CD14-positive monocyte (primary cell): ENCODE measurements at regions not wholly inside any gene's neighbourhood (a gene's known extent, or its start where the extent isn't known, plus 50 kb on each side); places are given as distances from the start of the nearest gene placed in this dataset.

Source experiments
- DNase-seq, 3 donors: peaks; one replicate each; pipeline ENCODE4 v3.0.0-alpha.2; 2011 to 2022
- H2AFZ ChIP-seq: 2 replicates; pipeline ENCODE4 v1.6.0; 2012; ENCODE audit warnings: mild to moderate bottlenecking, low read depth, low read length, inconsistent platforms; ENCODE audit not compliant: insufficient read depth, poor library complexity, severe bottlenecking
- H3K27ac ChIP-seq, 2 donors: 1 replicate in 1 of 2; 2 replicates in 1 of 2; pipeline ENCODE4 v1.5.1; 2012 to 2013; ENCODE audit warnings: low read length in 2 of 2, control low read depth in 1 of 2, inconsistent platforms in 1 of 2, low read depth in 1 of 2, mild to moderate bottlenecking in 1 of 2
- H3K27me3 ChIP-seq, 2 donors: one replicate each; pipeline versions ENCODE4 v1.6.0 to v1.6.1; 2011 to 2013; ENCODE audit warnings: low read length in 2 of 2; ENCODE audit not compliant: control insufficient read depth in 2 of 2, insufficient read depth in 2 of 2
- H3K36me3 ChIP-seq, 2 donors: replicated peaks in 1 of 2; 1 replicate in 1 of 2; 2 replicates in 1 of 2; pipeline versions ENCODE4 v1.5.1 to v1.6.1; 2012 to 2013; ENCODE audit warnings: low read length in 2 of 2, control low read depth in 1 of 2, inconsistent platforms in 1 of 2, mild to moderate bottlenecking in 1 of 2; ENCODE audit not compliant: insufficient read depth in 2 of 2, control insufficient read depth in 1 of 2
- H3K4me1 ChIP-seq, 2 donors: 1 replicate in 1 of 2; 2 replicates in 1 of 2; pipeline versions ENCODE4 v1.5.1 to v1.6.1; 2012 to 2013; ENCODE audit warnings: low read length in 2 of 2, control low read depth in 1 of 2, inconsistent platforms in 1 of 2, mild to moderate bottlenecking in 1 of 2, moderate library complexity in 1 of 2; ENCODE audit not compliant: insufficient read depth in 2 of 2, control insufficient read depth in 1 of 2
- H3K4me2 ChIP-seq: replicated peaks from 2 replicates; pipeline ENCODE3; 2012; ENCODE audit warnings: low read length, moderate library complexity, mild to moderate bottlenecking; ENCODE audit not compliant: poor library complexity, severe bottlenecking; ENCODE audit errors: extremely low read depth
- H3K4me3 ChIP-seq, 3 experiments: fragments of 200-600 bp in 1 of 3; sonication (generic) in 1 of 3; replicated peaks in 1 of 3; 1 replicate in 2 of 3; 2 replicates in 1 of 3; pipeline ENCODE4 v1.5.1; 2011 to 2013; ENCODE audit warnings: low read length in 3 of 3, mild to moderate bottlenecking in 3 of 3, control low read depth in 2 of 3, low read depth in 2 of 3, inconsistent platforms in 1 of 3, moderate library complexity in 1 of 3
- H3K79me2 ChIP-seq: 2 replicates; pipeline ENCODE4 v1.6.0; 2012; ENCODE audit warnings: mild to moderate bottlenecking, control low read depth, inconsistent platforms, low read length, moderate library complexity; ENCODE audit not compliant: insufficient read depth
- H3K9ac ChIP-seq: 2 replicates; pipeline ENCODE4 v1.6.0; 2017; ENCODE audit warnings: low read length, mild to moderate bottlenecking; ENCODE audit not compliant: insufficient read depth, poor library complexity, severe bottlenecking
- H3K9me3 ChIP-seq, 2 donors: replicated peaks in 1 of 2; 1 replicate in 1 of 2; 2 replicates in 1 of 2; pipeline versions ENCODE4 v1.5.1 to v1.6.1; 2012 to 2013; ENCODE audit warnings: low read length in 2 of 2, control low read depth in 1 of 2; ENCODE audit not compliant: control insufficient read depth in 1 of 2, insufficient read depth in 1 of 2
- H4K20me1 ChIP-seq: 2 replicates; pipeline ENCODE4 v1.6.0; 2012; ENCODE audit warnings: mild to moderate bottlenecking, low read length, control low read depth, moderate library complexity; ENCODE audit not compliant: insufficient read depth
- H3K27ac Mint-ChIP-seq, 7 donors: one replicate each; pipeline ENCODE4 v1.8.0; 2020; ENCODE audit warnings: mild to moderate bottlenecking in 7 of 7, mixed read lengths in 7 of 7, moderate library complexity in 6 of 7, inconsistent platforms in 2 of 7
- H3K27me3 Mint-ChIP-seq, 3 donors: one replicate each; pipeline ENCODE4 v1.8.0; 2021 to 2022; ENCODE audit warnings: low read depth in 3 of 3, mild to moderate bottlenecking in 3 of 3, mixed read lengths in 3 of 3, moderate library complexity in 3 of 3, inconsistent platforms in 1 of 3
- H3K36me3 Mint-ChIP-seq, 2 donors: one replicate each; pipeline ENCODE4 v1.8.0; 2020; ENCODE audit warnings: mixed read lengths in 2 of 2, inconsistent platforms in 1 of 2, mild to moderate bottlenecking in 1 of 2
- H3K4me1 Mint-ChIP-seq: one replicate; pipeline ENCODE4 v1.8.0; 2020; ENCODE audit warnings: mild to moderate bottlenecking, mixed read lengths
- H3K4me3 Mint-ChIP-seq, 2 donors: one replicate each; pipeline ENCODE4 v1.8.0; 2020; ENCODE audit warnings: mild to moderate bottlenecking in 2 of 2, mixed read lengths in 2 of 2, moderate library complexity in 1 of 2
- H3K9me3 Mint-ChIP-seq, 7 donors: one replicate each; pipeline ENCODE4 v1.8.0; 2020 to 2022; ENCODE audit warnings: mixed read lengths in 7 of 7, mild to moderate bottlenecking in 6 of 7, moderate library complexity in 6 of 7, inconsistent platforms in 2 of 7
- WGBS: methylation state at CpG from one replicate; pipeline ENCODE4 v1.1.5; 2013; ENCODE audit warnings: missing lambda C conversion rate; ENCODE audit not compliant: insufficient coverage; 5-methylcytosine and 5-hydroxymethylcytosine counted together
- intact Hi-C, 2 donors: fragments of 100-400 bp; cut with micrococcal nuclease; formaldehyde crosslinking; loops; one replicate each; pipeline versions ENCODE4 v1.15.0 to v1.15.1; 2023
- TF ChIP-seq, protein P1 (sequence below): fragments of 200-600 bp; IDR thresholded peaks from one replicate; pipeline ENCODE4 v1.8.0; 2022; ENCODE audit warnings: antibody characterized with exemption, mild to moderate bottlenecking

DNA sequence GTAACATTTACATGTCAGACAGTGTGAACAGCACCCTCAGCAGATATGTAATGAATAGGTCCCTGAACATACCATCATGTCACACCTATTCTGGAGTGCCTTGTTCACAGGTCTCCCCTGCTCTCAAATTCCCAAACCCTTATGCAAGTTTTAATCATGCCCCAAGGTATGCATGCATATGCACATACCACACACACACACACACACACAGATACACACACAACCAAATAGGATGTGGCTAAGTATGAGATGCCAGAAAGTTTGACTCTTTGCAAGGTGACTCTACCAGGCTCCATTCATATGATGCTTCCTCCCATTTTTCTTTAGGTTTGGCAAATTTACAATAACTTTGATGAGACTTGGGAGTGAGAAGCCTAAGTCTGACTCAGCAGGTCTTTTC is 243.8 kb upstream of the IRAK1BP1 start:
- H3K27me3 Mint-ChIP-seq: peaks cover 0 to 8% (median 2%) of the 10 kb centered on the region in 3 donors
- no peak overlapping the region for H3K27ac Mint-ChIP-seq
- H3K4me1 Mint-ChIP-seq: no peaks in the 10 kb centered on the region
- no peak for DNase-seq
- Histone ChIP-seq H3K27ac (no peak overlapping the region), H3K9me3 (no peaks in the 10 kb centered on the region), H2AFZ (no peak overlapping the region), H3K4me3 (no peak overlapping the region), H3K36me3 (no peaks in the 10 kb centered on the region), H3K4me2 (no peak overlapping the region), H3K27me3 (no peaks in the 10 kb centered on the region), H3K79me2 (no peaks in the 10 kb centered on the region), H4K20me1 (no peaks in the 10 kb centered on the region), H3K9ac (no peak overlapping the region), H3K4me1 (no peaks in the 10 kb centered on the region)
- H3K4me3 Mint-ChIP-seq: no peak overlapping the region
- no peaks in the 10 kb centered on the region for H3K36me3 Mint-ChIP-seq
- intact Hi-C loops: no loop called here
- no peaks in the 10 kb centered on the region for H3K9me3 Mint-ChIP-seq
- TF ChIP-seq, protein P1, sequence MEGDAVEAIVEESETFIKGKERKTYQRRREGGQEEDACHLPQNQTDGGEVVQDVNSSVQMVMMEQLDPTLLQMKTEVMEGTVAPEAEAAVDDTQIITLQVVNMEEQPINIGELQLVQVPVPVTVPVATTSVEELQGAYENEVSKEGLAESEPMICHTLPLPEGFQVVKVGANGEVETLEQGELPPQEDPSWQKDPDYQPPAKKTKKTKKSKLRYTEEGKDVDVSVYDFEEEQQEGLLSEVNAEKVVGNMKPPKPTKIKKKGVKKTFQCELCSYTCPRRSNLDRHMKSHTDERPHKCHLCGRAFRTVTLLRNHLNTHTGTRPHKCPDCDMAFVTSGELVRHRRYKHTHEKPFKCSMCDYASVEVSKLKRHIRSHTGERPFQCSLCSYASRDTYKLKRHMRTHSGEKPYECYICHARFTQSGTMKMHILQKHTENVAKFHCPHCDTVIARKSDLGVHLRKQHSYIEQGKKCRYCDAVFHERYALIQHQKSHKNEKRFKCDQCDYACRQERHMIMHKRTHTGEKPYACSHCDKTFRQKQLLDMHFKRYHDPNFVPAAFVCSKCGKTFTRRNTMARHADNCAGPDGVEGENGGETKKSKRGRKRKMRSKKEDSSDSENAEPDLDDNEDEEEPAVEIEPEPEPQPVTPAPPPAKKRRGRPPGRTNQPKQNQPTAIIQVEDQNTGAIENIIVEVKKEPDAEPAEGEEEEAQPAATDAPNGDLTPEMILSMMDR: no peak

DNA sequence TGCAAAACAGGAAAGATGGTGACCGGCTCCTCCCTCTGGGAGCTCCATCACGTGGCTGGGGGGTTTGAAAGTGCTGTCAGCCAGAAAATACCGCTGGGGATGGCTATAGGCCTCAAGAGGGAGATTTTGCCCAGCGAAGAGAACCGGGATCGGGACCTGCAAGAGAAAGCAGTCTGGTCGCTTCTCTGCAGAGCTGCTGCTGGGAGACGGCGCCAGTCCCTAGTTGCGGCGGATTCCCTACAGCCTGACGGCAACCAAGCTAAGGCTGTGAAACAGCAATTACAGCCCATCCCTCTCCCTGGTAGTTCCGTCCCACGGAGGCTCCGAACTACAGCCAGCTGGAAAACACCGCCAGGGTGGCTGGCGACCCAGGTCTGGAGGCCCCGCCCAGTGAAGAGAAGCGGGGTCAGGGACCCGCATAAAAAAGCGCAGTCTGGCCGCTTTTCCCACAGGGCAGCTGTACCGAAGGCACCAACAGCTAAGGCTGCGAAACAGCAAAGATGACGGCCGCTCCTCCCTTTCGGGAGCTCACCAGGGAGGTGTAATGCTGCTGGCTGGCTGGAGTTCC is 238.1 kb upstream of the IRAK1BP1 start:
- 16% methylated on average over 27 of the region's 27 CpGs for WGBS
- Mint-ChIP-seq H3K27ac (no peak overlapping the region), H3K4me1 (no peaks in the 10 kb centered on the region), H3K27me3 (peaks cover 11 to 20% (median 17%) of the 10 kb centered on the region in 3 donors), H3K4me3 (no peak overlapping the region), H3K36me3 (no peaks in the 10 kb centered on the region), H3K9me3 (peaks cover 0 to 18% (median 3%) of the 10 kb centered on the region in 7 donors)
- peaks cover 0 to 9% of the 10 kb centered on the region in 2 donors for H3K27me3 ChIP-seq
- no peak overlapping the region for H3K27ac ChIP-seq
- H3K9me3 ChIP-seq: peaks cover 7 to 12% of the 10 kb centered on the region in 2 donors
- H3K4me3 ChIP-seq: no peak overlapping the region
- no peaks in the 10 kb centered on the region for H3K79me2 ChIP-seq
- TF ChIP-seq, protein P1: no peak
- H2AFZ ChIP-seq: no peak overlapping the region
- no peaks in the 10 kb centered on the region for H3K4me1 ChIP-seq
- intact Hi-C loops: no loop called here
- no peak overlapping the region for H3K9ac ChIP-seq
- no peaks in the 10 kb centered on the region for H4K20me1 ChIP-seq
- H3K36me3 ChIP-seq: no peaks in the 10 kb centered on the region
- DNase-seq: no peak
- H3K4me2 ChIP-seq: no peak overlapping the region
